ENCODE measurements at regions not wholly inside any gene's neighbourhood (a gene's known extent, or its start where the extent isn't known, plus 50 kb on each side); places are given as distances from the start of the nearest gene placed in this dataset.

- Histone ChIP-seq H3K4me1 (ENCODE audit: insufficient read depth, low read length, severe bottlenecking) (no peaks in the 10 kb centered on the region), H3K9ac (ENCODE audit: low read length) (no peak overlapping the region), H3K9me2 (ENCODE audit: low read depth, low read length) (no peaks in the 10 kb centered on the region), H3K9me3 (ENCODE audit: low read length) (no peaks in the 10 kb centered on the region), H4K20me1 (ENCODE audit: insufficient read depth, low read length) (no peaks in the 10 kb centered on the region), H2AFZ (ENCODE audit: low read length) (no peak overlapping the region), H3K36me3 (ENCODE audit: insufficient read depth, low read length) (no peaks in the 10 kb centered on the region), H3K4me2 (ENCODE audit: low read length) (no peak overlapping the region), H3K79me2 (ENCODE audit: insufficient read depth, low read length) (no peaks in the 10 kb centered on the region), H3K27ac (ENCODE audit: low read depth, low read length, poor library complexity, severe bottlenecking) (no peak overlapping the region), H3K4me3 (ENCODE audit: low read depth, low read length, poor library complexity, severe bottlenecking) (no peak overlapping the region), H3F3A (ENCODE audit: insufficient read depth, low read length) (no peaks in the 10 kb centered on the region), H3K27me3 (ENCODE audit: insufficient read depth, low read length) (no peaks in the 10 kb centered on the region)
- TF ChIP-seq EZH2 (IDR thresholded peaks at IDR 0.05; ENCODE audit: borderline replicate concordance, low read length): no peak
- TF ChIP-seq, protein P1, sequence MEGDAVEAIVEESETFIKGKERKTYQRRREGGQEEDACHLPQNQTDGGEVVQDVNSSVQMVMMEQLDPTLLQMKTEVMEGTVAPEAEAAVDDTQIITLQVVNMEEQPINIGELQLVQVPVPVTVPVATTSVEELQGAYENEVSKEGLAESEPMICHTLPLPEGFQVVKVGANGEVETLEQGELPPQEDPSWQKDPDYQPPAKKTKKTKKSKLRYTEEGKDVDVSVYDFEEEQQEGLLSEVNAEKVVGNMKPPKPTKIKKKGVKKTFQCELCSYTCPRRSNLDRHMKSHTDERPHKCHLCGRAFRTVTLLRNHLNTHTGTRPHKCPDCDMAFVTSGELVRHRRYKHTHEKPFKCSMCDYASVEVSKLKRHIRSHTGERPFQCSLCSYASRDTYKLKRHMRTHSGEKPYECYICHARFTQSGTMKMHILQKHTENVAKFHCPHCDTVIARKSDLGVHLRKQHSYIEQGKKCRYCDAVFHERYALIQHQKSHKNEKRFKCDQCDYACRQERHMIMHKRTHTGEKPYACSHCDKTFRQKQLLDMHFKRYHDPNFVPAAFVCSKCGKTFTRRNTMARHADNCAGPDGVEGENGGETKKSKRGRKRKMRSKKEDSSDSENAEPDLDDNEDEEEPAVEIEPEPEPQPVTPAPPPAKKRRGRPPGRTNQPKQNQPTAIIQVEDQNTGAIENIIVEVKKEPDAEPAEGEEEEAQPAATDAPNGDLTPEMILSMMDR (IDR thresholded peaks at IDR 0.05; ENCODE audit: low read length): no peak
Observed at GRCh38 chr5:92979716-92980115, 601.3 kb downstream of the NR2F1-AS1 start.

GRCh38 chr5:92977846-92978540 is 603.0 kb downstream of the NR2F1-AS1 start:
- Histone ChIP-seq H3K36me3 (ENCODE audit: insufficient read depth, low read length) (no peaks in the 10 kb centered on the region), H3K9ac (ENCODE audit: low read length) (no peak overlapping the region), H3K79me2 (ENCODE audit: insufficient read depth, low read length) (no peaks in the 10 kb centered on the region), H3K4me2 (ENCODE audit: low read length) (no peak overlapping the region), H3K27ac (ENCODE audit: low read depth, low read length, poor library complexity, severe bottlenecking) (no peak overlapping the region), H3K4me1 (ENCODE audit: insufficient read depth, low read length, severe bottlenecking) (no peaks in the 10 kb centered on the region), H3K9me3 (ENCODE audit: low read length) (no peaks in the 10 kb centered on the region), H4K20me1 (ENCODE audit: insufficient read depth, low read length) (no peaks in the 10 kb centered on the region), H3F3A (ENCODE audit: insufficient read depth, low read length) (no peaks in the 10 kb centered on the region), H3K9me2 (ENCODE audit: low read depth, low read length) (no peaks in the 10 kb centered on the region), H3K27me3 (ENCODE audit: insufficient read depth, low read length) (no peaks in the 10 kb centered on the region), H3K4me3 (ENCODE audit: low read depth, low read length, poor library complexity, severe bottlenecking) (no peak overlapping the region), H2AFZ (ENCODE audit: low read length) (no peak overlapping the region)
- TF ChIP-seq, protein P1 (IDR thresholded peaks at IDR 0.05; ENCODE audit: low read length): no peak
- TF ChIP-seq EZH2 (IDR thresholded peaks at IDR 0.05; ENCODE audit: borderline replicate concordance, low read length): no peak

DNA sequence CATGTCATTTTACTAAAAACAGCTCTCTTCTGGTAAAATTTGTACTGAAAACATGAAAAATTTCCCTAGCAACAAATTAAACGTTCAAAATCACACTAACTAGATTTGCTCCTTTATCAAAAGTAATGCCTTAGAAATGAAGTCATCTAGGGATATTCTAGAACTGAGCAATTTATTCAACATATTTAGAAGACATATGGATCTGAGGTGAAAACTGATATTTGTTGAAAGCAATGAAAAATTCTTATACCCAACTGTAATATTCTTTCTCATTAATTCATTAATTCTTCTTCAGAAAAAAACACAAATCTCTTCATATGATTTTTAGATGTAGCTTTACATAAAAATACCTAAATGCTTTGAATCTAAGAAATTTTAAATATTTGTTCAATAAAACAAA is 604.9 kb downstream of the NR2F1-AS1 start:
- H3K4me3 ChIP-seq (ENCODE audit: low read depth, low read length, poor library complexity, severe bottlenecking): no peak overlapping the region
- H3K36me3 ChIP-seq (ENCODE audit: insufficient read depth, low read length): no peaks in the 10 kb centered on the region
- no peaks in the 10 kb centered on the region for H3K79me2 ChIP-seq (ENCODE audit: insufficient read depth, low read length)
- H3K9ac ChIP-seq (ENCODE audit: low read length): no peak overlapping the region
- no peaks in the 10 kb centered on the region for H3K27me3 ChIP-seq (ENCODE audit: insufficient read depth, low read length)
- no peak overlapping the region for H3K27ac ChIP-seq (ENCODE audit: low read depth, low read length, poor library complexity, severe bottlenecking)
- H3K4me2 ChIP-seq (ENCODE audit: low read length): no peak overlapping the region
- no peaks in the 10 kb centered on the region for H3K4me1 ChIP-seq (ENCODE audit: insufficient read depth, low read length, severe bottlenecking)
- H2AFZ ChIP-seq (ENCODE audit: low read length): no peak overlapping the region
- TF ChIP-seq, protein P1 (IDR thresholded peaks at IDR 0.05; ENCODE audit: low read length): no peak
- no peak for TF ChIP-seq EZH2 (IDR thresholded peaks at IDR 0.05; ENCODE audit: borderline replicate concordance, low read length)
- H3K9me3 ChIP-seq (ENCODE audit: low read length): no peaks in the 10 kb centered on the region
- no peaks in the 10 kb centered on the region for H3F3A ChIP-seq (ENCODE audit: insufficient read depth, low read length)
- H3K9me2 ChIP-seq (ENCODE audit: low read depth, low read length): no peaks in the 10 kb centered on the region
- H4K20me1 ChIP-seq (ENCODE audit: insufficient read depth, low read length): no peaks in the 10 kb centered on the region

Data from OCI-LY1 (cell line).